ENCODE measurements at regions not wholly inside any gene's neighbourhood (a gene's known extent, or its start where the extent isn't known, plus 50 kb on each side); places are given as distances from the start of the nearest gene placed in this dataset.

DNA sequence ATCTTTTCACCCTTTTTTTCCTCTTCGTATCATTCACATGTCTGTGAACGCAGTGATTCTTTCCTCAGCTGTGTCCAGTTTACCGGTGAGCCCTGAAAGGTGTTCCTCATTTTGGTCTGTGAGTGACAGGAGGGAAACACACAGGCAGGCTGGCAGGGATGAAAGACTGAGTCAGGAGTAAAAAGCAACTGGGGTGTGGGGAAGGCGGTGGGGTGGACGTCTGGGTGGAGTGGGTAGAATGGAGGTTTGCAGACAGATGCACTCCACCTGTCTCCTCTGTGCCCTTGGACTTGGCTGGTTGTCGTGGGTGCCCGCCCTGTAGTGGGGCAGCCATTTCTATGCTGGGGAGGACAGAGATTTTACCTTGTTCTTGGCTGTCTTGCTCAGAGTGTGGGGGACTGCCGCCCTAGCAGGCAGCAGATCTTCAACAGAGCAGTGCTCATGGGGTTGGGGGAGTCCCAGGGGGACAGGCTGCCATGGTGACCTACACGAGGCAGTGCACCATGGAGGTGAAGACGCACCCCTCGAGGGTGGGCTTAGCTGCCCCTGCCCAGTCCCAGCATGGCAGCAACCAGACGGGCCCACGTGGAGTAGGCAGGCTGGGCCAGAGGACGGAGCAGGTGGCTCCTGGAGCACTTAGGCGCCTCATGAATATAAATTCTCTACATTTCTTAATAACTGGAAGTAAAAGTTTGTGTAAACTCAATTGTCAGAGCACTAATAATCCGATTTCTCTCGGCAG, 603.7 kb downstream of the TBC1D22A start:
- H3K27me3 ChIP-seq (ENCODE audit: insufficient read depth, low read length) = no peaks in the 10 kb centered on the region
- 0 out of 4 replicates have a peak, but pooled peaks cover 0 to 4% of the 10 kb centered on the region in 2 experiments for H3K9me3 ChIP-seq (ENCODE audit: control insufficient read depth in 1 of 2, insufficient read depth in 1 of 2, low read depth in 1 of 2, low read length in 2 of 2)
- CTCF ChIA-PET = no interaction called here
- H3K4me3 ChIP-seq (replicated peaks in 1 of 2; ENCODE audit: low read depth in 1 of 2, low read length in 2 of 2) = no peak overlapping the region
- POLR2A ChIA-PET = no interaction called here
- ATAC-seq (no peak), DNase-seq (ENCODE audit: low read depth, low spot score) (no peak)
- peaks cover 2 to 11% of the 10 kb centered on the region in 2 experiments; a peak in 1 of 4 replicates for H3K4me1 ChIP-seq (ENCODE audit: control insufficient read depth in 1 of 2, insufficient read depth in 2 of 2, low read length in 2 of 2)
- BruUV-seq (replicated peaks) = no TSS peak
- TF ChIP-seq ELF1 (IDR thresholded peaks at IDR 0.05; ENCODE audit: borderline replicate concordance, low read depth) = no peak
- no peak for TF ChIP-seq ZFX (IDR thresholded peaks at IDR 0.05)
- no peak for TF ChIP-seq REST (IDR thresholded peaks at IDR 0.05; ENCODE audit: low read depth)
- TF ChIP-seq, protein P1, sequence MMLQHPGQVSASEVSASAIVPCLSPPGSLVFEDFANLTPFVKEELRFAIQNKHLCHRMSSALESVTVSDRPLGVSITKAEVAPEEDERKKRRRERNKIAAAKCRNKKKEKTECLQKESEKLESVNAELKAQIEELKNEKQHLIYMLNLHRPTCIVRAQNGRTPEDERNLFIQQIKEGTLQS (IDR thresholded peaks at IDR 0.05) = no peak
- TF ChIP-seq EZH2 (IDR thresholded peaks at IDR 0.05) = no peak
- no peak for TF ChIP-seq POLR2AphosphoS5 (IDR thresholded peaks at IDR 0.05; ENCODE audit: low read depth, low read length)
- TF ChIP-seq JUND (IDR thresholded peaks at IDR 0.05) = no peak
- TF ChIP-seq ZBTB33 (IDR thresholded peaks at IDR 0.05; ENCODE audit: extremely low read depth, insufficient replicate concordance, low read length) = no peak
- no peak for TF ChIP-seq EZH2phosphoT487 (IDR thresholded peaks at IDR 0.05; ENCODE audit: borderline replicate concordance)
- no peak for TF ChIP-seq POLR2A (IDR thresholded peaks at IDR 0.05; ENCODE audit: borderline replicate concordance, extremely low read depth, insufficient read depth, insufficient read length)
- no peak for TF ChIP-seq CBX3 (IDR thresholded peaks at IDR 0.05; ENCODE audit: low read depth)
- no peak for TF ChIP-seq ZNF274 (IDR thresholded peaks at IDR 0.05; ENCODE audit: low read depth, low read length)
- no peak for TF ChIP-seq SIN3A (IDR thresholded peaks at IDR 0.05; ENCODE audit: low read depth)
- no peak for TF ChIP-seq RAD21 (IDR thresholded peaks at IDR 0.05; ENCODE audit: low read depth)
- no peak for TF ChIP-seq CEBPB (IDR thresholded peaks at IDR 0.05; ENCODE audit: low read depth)
- TF ChIP-seq TCF7L2 (IDR thresholded peaks at IDR 0.05; ENCODE audit: borderline replicate concordance, extremely low read depth, insufficient read depth, insufficient read length) = no peak
- no peak for TF ChIP-seq SP1 (IDR thresholded peaks at IDR 0.05; ENCODE audit: low read depth)
- H3K9ac ChIP-seq (ENCODE audit: low read length) = no peak overlapping the region
- no peak overlapping the region for H3K4me2 ChIP-seq (ENCODE audit: low read length)
- H3K9me2 ChIP-seq (ENCODE audit: insufficient read depth) = no peaks in the 10 kb centered on the region
- no peaks in the 10 kb centered on the region for H3K79me2 ChIP-seq (ENCODE audit: insufficient read depth, low read length)
- no peak overlapping the region for H2AFZ ChIP-seq (ENCODE audit: low read depth, low read length, poor library complexity, severe bottlenecking)
- H3K36me3 ChIP-seq (ENCODE audit: control insufficient read depth in 1 of 2, insufficient read depth in 2 of 2, low read length in 2 of 2) = no peaks in the 10 kb centered on the region
- no peaks in the 10 kb centered on the region for H4K20me1 ChIP-seq (ENCODE audit: insufficient read depth)
- intact Hi-C loops (cut with micrococcal nuclease) = no loop called here
- no peak overlapping the region for H3K27ac ChIP-seq (ENCODE audit: low read depth, low read length)
- RAD21 ChIA-PET (ENCODE audit: low non-redundant PET in 1 of 2, low total read pairs in 2 of 2, uncharacterized antibody in 2 of 2, unreplicated experiment in 2 of 2) = no interaction called here
